Activated CD4-positive, alpha-beta T cell treated with anti-CD3 and anti-CD28 coated beads, Interleukin-2, Interleukin-4, amounts not matched to agents 100 ng/mL and 50 ng/mL, durations not matched to agents 16 hours and 8 hours (primary cell): ENCODE measurements at regions not wholly inside any gene's neighbourhood (a gene's known extent, or its start where the extent isn't known, plus 50 kb on each side); places are given as distances from the start of the nearest gene placed in this dataset.
A peak's percentile ranks its signal among the peaks of the same experiment; 100 is the strongest.

Source experiments
- DNase-seq: peaks from one replicate; pipeline ENCODE4 v3.0.0-alpha.2; 2020; ENCODE audit warnings: low spot score

DNA sequence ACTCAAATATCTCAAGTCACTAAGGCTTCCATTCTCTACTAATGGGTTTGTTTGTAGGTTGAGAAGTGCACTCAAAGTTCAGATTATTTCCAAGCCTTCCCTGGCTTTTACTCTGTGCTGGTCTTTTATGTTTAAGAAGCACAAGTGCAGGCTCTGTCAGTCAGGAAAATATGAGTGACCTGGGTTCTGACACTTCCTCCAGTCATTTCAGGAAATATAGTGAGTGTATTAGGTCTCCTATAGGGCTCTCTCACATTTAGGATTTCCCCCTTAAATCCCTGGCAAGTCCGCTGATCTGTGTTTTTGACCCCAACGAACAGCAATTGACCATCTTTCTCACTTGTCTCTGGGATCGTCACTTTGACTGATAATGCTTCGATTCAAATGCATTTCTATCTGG is 210.2 kb downstream of the ARPP21 start:
- DNase-seq = no peak

DNA sequence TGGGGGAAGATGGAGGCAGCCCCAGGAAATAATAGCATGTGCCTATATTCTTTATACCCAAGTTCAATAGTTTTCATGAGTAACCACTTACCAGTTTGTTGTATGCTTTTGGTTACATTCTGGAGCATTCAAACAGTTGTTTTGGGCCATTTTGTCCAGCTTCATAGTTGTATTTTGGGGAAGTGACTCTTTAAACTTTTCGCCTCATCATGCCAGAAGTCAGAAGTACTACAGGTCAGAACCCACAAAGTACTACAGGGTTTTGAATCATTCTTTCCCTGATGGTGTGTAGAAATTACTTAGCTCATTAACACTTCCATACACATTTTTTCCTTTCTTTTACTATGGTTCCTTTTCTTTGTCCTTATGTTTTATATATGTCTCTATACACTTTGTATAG is 210.6 kb downstream of the ARPP21 start:
- no peak for DNase-seq

DNA sequence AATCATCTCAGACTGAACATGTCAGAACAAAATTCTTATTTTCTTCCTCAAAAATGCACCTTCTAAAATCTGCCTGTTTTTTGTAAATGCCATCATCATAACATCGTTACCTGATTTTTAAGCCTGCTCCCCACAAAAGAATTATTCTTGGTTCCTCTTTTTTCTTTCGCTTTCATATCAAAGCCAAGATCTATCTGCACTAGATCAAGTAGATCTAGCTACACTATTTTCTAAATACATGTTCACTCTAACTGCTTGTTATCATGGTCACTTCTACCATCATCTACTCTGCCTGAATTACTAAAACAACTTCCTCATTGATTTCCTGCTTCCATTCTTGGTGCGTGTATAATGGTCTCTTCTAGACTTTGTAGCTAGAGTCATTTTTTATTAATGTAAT is 217.7 kb downstream of the ARPP21 start:
- DNase-seq = no peak

DNA sequence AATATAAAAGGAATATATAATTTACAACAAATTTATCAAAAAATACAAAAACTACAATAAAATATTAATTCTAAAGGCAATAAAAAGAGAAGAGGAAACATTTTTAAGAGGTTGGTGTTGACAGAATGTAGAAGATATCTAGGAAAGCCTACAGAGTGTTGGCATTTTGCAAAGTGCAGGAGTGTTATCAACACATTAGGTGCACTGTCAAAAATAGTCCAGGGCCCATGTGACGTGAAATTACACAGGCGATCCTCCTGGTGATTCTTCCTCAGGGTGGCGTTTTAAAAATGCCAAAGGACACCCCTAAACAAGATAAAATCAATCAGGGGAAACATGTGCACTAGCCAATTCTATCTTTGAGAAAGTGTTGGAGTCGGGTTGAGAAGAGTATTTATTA is 222.7 kb downstream of the ARPP21 start:
- no peak for DNase-seq

DNA sequence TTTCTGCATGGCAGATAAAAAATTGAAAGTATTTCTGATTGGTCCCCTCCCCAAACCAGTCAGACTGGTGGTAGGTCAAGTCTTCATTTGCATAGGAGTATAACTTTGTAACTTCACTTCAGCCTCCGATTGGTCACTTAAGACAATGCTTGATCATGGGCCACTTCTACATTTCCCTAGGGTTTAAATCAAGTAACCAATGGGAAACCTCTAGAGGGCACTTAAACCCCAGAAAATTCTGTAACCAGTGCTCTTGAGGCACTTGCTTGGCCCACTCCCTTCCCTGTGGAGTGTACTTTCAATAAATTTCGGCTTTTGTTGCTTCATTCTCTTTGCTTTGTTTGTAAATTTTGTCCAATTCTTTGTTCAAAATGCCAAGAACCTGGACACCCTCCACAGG is 225.5 kb downstream of the ARPP21 start:
- no peak for DNase-seq

DNA sequence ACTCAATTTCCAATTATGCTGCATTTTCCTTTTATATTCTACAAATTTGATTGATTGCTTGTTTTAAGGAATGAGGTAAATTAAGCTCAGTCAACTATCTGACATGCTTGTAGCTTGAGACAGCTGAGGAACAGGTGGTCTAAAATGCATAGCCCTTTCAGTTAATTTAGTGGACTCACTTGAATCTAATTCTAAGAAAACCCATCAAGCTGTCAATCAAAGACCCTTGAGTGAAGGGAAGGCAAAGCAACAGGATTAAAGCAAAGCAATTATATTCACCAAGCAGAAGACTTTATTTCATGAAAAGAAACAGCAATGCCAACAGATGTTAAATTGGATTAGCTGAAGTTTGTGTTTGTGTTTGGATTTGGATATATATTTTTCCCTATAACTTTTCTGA is 228.5 kb downstream of the ARPP21 start:
- no peak for DNase-seq

DNA sequence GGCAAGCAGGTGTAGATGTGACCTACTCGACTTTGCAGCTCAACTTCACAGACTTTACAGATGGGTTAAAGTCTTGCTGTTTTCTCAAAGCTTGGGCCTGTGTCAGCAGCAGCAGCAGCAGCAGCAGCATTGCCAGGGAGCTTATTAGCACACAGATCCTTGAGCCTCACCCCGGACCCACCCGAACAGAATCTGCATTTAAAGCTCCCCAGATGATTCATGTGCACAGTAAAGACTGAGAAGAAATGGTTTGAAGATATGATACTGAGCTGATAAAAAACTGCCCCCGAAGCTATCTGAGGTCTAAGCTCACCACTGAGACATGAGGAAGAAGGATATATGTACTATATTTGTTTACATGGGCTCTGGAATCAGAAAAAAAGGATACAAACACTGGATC is 231.7 kb downstream of the ARPP21 start:
- no peak for DNase-seq

DNA sequence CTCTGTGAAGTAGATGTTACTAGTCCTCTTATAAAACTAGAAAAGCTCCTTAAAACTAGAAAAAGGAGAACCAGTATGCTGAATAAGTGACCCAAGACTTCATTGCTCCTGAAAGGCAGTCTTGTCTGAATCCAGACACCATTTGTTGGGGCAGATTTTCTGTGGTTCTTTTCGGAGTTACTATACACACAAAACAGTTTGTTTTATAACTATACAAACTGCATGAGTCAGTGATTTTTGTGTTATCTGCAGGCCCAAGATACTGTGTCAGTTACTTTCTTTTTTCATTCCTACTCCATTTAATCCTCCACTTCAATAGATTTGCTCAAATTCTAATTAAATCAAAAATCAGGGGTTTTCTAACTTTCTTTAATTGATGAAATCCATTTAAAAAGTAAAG is 244.6 kb downstream of the ARPP21 start:
- no peak for DNase-seq

DNA sequence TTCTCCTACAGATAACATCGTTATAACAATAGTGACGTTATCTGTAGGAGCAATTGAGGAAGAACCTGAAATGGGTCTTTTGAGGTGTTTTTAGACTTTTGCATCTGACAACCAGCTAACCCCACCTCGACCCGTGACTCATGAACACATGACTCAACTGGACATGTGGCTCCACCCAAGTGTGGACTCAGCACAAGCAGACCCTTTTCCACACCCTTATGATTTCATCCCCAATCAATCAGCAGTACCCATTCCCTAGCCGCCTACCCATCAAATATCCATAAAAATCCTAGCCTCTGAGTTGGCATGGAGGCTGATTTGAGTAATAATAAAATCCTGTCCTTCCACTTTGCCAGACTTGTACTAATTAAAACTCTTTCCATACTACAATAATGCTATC is 255.4 kb downstream of the ARPP21 start:
- no peak for DNase-seq

DNA sequence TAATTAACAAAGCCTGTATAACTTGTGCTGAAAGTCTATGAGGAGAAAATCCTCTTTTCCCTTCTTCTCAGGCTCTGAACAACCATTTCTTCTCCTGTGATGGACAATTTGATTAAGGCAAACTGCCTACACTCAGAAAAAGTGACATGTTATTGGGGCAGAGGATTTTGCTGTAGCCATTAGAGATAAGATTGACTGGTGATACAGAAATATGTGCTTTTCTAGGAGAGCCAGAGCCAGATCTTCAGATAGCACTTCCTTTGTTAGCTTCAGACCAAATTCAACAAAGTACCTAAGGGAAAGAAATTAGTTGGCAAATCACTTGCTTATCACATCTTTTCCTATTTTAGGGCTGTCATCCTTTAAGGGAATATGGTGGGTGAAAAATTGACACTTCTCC is 259.9 kb downstream of the ARPP21 start:
- no peak for DNase-seq

DNA sequence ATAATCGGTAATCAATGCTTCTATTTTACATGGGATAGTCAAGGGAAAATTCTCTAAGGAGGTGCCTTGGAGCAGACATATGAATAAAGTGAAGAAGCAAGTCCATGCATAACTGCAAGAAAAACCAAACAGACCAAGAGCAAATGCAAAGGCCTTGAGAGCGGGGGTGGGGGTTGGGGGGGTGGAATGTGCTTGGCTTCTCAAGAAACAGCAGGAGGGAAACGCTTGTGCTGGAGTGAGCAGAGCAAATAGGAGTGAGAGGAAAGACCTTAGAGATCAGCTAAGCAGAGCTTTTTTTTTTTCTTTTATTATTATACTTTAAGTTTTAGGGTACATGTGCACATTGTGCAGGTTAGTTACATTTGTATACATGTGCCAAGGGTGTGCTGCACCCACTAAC is 260.8 kb downstream of the ARPP21 start:
- DNase-seq = no peak

DNA sequence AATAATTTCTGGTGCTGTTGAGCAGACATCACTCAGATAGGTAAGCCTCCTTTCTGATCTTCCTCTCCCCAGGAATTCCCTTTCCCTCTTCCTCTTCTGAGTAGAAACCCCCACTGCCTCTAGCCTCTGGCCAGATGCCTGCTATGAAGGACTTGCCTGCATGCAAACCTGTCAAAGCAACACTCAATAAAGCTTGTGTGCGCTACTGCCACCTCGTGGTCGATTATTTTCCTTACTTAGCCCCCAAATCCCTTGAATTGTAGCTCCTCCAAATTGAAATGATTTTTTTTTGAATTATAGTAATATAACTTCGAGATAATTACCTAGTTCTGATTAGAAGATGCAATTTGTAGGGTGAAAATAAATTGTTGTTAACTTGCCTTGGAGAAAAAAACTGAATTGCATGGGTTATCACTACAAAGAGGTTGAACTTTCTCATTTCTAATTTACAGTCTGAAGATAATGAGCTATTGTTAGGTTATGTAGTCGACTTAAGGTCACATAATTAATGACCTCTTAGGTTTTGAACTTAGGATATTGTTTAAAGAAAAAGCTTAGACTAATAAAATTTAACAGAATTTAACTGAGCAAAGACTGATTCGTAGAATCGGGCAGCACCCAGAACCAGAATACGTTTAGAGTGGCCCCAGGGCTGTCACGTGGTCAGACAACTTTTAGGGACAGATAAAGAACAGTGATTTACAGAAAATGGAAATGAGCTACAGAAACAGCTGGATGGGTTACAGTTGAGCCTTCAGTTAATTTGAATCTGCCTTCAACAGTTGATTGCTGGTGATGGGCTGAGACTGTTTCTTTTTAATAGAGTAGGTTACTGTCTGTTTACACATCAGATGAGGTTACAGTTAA is 269.3 kb downstream of the ARPP21 start:
- peak; percentile 37 for DNase-seq

DNA sequence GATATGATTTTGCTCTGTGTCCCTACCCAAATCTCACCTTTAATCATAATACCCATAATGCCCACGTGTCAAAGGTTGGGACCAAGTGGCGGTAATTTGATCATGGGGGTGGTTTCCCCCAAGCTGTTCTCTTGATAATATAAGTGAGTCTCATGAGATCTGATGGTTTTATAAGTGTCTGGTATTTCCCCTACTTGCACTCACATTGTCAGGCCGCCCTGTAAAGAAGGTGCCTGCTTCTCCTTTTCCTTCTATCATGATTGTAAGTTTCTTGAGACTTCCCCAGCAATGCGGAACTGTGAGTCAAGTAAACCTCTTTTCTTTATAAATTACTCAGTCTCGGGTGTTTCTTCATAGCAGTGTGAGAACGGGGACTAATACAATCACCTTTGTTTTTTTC is 279.8 kb downstream of the ARPP21 start:
- no peak for DNase-seq

DNA sequence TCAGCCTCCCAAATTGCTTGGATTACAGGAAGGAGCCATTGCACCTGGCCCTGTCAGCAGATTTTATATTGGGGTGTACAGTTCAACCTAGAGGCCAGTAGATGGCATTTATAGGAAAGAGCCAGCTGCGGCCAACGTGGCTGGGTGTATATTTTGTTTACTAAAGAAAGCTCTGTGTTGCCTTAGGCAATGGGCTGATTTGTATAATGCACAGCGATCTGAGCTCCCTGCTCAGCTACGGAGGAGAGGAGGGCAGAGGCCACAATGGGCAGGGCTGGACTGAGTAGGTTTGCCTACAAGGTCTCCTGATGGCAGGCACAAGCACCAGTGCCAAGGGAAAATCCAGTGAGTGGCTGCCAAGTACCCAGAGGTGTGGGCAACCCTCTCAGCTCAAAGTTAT is 282.4 kb downstream of the ARPP21 start:
- no peak for DNase-seq

DNA sequence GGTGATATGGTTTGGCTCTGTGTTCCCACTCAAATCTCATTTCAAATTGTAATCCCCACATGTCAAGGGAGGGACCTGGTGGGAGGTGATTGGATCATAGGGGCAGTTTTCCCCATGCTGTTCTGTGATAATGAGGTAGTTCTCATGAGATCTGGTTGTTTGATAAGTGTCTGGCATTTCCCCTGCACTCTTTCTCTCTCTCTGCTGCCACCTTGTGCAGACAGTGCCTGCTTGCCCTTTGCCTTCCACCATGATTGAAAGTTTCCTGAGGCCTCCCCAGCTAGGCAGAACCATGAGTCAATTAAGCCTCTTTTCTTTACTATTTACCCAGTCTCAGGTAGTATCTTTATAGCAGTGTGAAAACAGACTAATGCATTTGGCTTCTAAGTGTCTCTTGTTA is 284.7 kb downstream of the ARPP21 start:
- DNase-seq = peak; percentile 9

DNA sequence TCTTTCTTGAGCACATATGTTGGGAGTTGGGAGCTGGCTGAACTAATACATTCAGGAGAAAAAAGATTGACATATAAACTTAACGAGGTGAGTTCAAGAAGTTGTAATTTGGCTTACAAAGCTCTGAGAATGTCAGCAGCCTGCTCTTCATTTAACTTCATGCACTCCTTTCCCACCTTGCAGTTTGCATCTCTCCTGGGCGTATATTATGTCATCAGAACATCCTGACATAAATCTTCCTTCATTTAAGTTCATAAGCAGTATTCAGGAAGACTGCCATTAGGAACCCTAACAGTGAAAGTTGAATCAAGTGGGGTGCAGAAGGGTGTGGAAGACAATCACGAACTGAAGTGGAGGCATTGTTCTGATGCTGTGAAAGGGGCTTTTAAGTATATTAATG is 288.1 kb downstream of the ARPP21 start:
- DNase-seq = no peak

DNA sequence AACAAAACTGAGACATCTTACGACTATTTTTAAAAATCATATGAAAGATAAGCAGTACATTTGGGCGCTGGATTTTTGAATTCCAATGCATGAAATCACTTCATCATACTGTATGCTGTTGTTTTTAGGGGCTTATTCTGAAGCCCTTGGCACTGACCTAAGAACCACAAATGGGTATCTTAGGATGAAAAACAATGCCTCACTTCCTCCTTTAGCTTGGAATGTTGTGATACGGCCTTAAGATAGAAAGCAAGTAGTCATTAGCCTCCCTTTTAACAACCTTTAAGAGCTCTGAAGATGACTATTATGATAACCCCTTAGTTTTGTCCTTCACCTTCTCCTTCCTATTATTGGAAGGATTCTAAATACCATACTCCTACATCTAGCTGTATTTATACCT is 289.8 kb downstream of the ARPP21 start:
- DNase-seq = no peak

DNA sequence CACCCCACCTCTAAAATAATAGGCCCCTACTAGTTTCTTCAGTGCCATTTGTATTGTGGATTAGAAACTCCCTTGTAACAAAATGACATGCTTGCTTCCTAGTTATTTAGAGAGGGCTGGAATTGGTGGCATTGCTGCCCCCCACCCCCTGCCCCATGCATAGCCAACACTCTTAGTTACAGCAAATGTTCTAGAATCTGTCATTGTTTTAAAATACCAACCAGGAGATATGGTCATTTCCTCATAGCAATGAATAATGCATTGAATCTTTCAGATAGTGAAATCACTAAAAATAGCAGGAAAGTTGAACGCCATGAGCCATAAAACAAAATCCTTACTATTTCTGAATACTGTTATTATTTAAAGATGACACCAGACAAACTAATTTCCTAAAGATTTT is 292.5 kb downstream of the ARPP21 start:
- DNase-seq = no peak

DNA sequence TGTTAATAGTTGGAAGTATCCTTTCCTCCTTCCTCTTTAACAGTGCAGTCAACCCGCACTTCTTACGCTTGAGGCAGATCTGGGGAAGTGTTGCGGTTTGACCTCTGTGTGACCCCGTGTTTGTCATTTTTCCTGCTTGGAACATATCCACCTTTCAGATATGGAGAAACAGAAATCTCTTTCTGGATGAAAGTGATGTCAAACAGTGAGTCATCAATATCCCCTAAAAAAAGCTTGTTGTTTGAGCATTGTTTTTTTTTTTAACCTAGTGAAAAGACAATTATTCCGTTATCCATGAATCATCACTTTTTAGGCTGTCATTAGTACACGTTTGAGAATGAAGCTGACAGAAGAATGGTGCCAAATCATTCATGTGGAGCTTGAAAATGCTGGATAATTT is 293.7 kb downstream of the ARPP21 start:
- DNase-seq = no peak

DNA sequence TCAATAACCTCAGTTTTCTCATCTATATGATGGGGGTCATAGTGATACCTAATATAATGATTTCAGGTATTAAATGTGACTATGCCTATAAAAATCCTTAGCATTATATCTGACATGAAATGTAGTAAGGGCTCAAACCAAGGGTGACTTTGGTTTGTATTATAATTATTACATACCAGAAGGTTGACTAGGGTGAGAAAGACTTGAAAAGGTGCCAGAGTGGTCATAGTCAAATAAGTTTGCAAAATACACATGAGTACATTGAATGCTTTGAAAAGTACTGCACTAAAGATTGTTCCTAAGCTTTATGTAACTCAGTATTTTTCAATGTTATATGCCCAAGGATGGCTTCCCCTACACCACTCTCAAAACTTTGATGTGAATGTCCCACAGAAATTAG is 297.2 kb downstream of the ARPP21 start:
- no peak for DNase-seq

DNA sequence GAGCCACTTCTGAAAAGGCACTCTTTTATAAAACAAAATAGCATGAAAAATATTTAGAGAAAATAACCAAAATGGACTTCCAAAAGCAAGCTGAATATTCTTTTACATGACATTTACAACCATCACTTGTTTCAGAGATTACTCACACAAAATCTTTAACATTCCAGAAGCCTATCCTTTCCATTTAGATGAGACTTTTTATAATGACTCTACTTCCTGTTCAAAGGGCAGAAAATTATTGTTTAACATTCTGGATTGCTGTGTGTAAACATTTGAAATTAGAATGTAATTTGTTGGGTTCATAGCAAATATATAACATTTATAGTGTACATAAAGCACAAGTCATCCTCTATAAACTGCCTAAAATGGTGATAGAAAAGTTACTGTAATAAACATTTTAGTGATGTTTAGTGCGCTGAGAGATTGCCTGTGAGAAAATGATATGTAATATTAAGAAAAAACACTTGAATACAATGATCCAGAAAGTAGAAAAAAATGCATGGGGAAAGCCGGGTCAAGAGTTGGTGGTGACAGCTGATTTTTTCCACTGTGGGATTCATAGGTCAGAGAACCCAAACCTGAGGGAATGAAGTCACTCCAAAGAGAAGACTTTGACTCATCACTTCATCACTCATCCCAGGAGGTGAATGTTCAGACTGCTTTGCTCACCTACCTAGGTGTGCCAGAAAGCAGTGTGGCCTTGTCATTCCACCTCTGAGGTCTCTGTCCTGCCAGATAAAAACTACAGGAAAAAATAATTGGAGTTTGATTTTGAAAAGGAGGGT is 305.8 kb downstream of the ARPP21 start:
- no peak for DNase-seq

DNA sequence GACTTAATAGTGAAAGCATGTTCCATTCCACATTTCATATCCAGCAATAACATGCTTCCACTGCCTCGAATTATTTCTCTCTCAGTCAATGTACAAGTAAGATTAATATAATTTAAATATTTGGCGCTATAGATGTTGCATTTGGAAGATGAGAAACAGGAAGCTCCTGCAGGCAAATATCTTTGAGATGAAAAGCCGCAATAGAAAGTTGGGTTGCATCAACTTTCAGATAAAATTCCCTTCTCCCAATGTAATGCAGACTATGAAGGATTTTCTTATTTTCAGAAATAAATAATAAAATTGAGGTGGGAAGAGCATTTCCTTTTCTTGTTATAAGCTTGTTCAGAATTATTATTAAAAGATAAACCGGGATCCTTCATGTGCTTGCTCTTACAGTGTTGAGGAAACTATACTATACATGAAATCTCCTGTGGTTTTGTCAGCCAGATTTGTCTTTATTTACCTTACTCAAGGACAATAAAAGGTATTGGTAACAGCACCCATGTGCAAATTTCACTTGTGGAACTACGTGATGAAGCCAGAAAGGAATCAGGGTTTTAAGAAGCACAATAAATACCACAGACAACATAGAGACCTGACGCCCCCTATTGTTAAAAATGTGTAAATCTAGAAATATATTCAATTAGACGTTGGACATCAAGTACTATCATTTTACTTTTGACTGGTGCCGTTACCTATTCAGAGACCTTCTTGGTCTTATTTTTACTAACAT is 307.0 kb downstream of the ARPP21 start:
- peak; percentile 5 for DNase-seq
